ENCODE measurements at regions not wholly inside any gene's neighbourhood (a gene's known extent, or its start where the extent isn't known, plus 50 kb on each side); places are given as distances from the start of the nearest gene placed in this dataset.

GRCh38 chr7:115634633-115635032 is 395.9 kb downstream of the TFEC start:
- no peaks in the 10 kb centered on the region for H3K36me3 ChIP-seq
- 39 to 41% methylated on average over 4 of the region's 4 CpGs for WGBS, 2 donors
- H3K27ac ChIP-seq: no peak overlapping the region
- no peak for TF ChIP-seq POLR2A (IDR thresholded peaks at IDR 0.05)
- TF ChIP-seq, protein P1, sequence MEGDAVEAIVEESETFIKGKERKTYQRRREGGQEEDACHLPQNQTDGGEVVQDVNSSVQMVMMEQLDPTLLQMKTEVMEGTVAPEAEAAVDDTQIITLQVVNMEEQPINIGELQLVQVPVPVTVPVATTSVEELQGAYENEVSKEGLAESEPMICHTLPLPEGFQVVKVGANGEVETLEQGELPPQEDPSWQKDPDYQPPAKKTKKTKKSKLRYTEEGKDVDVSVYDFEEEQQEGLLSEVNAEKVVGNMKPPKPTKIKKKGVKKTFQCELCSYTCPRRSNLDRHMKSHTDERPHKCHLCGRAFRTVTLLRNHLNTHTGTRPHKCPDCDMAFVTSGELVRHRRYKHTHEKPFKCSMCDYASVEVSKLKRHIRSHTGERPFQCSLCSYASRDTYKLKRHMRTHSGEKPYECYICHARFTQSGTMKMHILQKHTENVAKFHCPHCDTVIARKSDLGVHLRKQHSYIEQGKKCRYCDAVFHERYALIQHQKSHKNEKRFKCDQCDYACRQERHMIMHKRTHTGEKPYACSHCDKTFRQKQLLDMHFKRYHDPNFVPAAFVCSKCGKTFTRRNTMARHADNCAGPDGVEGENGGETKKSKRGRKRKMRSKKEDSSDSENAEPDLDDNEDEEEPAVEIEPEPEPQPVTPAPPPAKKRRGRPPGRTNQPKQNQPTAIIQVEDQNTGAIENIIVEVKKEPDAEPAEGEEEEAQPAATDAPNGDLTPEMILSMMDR (IDR thresholded peaks at IDR 0.05): no peak
- no peak overlapping the region for H3K4me3 ChIP-seq (replicated peaks in 1 of 3)
- no peaks in the 10 kb centered on the region for H3K9me3 ChIP-seq
- DNase-seq: no peak
- intact Hi-C loops (cut with DNase I): no loop called here
- H3K27me3 ChIP-seq: no peaks in the 10 kb centered on the region
- no peaks in the 10 kb centered on the region for H3K4me1 ChIP-seq

- Histone ChIP-seq H3K4me1 (no peaks in the 10 kb centered on the region), H3K27ac (no peak overlapping the region), H3K36me3 (no peaks in the 10 kb centered on the region), H3K4me3 (replicated peaks in 1 of 3) (no peak overlapping the region), H3K9me3 (no peaks in the 10 kb centered on the region), H3K27me3 (no peaks in the 10 kb centered on the region)
- 92 to 94% methylated on average over 5 of the region's 5 CpGs for WGBS, 2 donors
- DNase-seq: no peak
- no peak for TF ChIP-seq POLR2A (IDR thresholded peaks at IDR 0.05)
- TF ChIP-seq, protein P1 (IDR thresholded peaks at IDR 0.05): no peak
- intact Hi-C loops (cut with DNase I): no loop called here
Measured at GRCh38 chr7:115632636-115633035, 397.9 kb downstream of the TFEC start.

DNA sequence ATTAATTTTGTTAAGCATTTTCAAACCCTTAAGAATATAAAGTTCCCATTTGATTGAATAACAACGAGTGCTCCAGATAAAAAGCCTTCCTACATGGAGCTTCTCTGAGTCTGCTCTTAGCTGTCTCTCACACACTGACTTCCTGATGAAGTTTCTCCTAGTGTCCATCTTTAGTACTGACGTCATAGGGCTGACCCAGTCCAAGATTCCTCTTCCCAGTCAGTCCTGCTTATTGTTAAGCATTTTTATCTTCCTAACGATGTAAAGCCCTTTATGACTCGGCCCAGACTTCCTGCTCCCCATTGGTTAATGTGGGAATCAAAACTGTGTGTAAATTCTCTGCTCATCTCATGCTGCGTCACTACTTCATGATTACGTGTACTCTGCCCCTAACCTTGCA is 398.8 kb downstream of the TFEC start:
- no peaks in the 10 kb centered on the region for H3K9me3 ChIP-seq
- no peaks in the 10 kb centered on the region for H3K4me1 ChIP-seq
- DNase-seq: no peak
- H3K36me3 ChIP-seq: no peaks in the 10 kb centered on the region
- intact Hi-C loops (cut with DNase I): no loop called here
- H3K4me3 ChIP-seq (replicated peaks in 1 of 3): no peak overlapping the region
- 67 to 72% methylated on average over 6 of the region's 6 CpGs for WGBS, 2 donors
- TF ChIP-seq POLR2A (IDR thresholded peaks at IDR 0.05): no peak
- TF ChIP-seq, protein P1 (IDR thresholded peaks at IDR 0.05): no peak
- no peaks in the 10 kb centered on the region for H3K27me3 ChIP-seq
- no peak overlapping the region for H3K27ac ChIP-seq

DNA sequence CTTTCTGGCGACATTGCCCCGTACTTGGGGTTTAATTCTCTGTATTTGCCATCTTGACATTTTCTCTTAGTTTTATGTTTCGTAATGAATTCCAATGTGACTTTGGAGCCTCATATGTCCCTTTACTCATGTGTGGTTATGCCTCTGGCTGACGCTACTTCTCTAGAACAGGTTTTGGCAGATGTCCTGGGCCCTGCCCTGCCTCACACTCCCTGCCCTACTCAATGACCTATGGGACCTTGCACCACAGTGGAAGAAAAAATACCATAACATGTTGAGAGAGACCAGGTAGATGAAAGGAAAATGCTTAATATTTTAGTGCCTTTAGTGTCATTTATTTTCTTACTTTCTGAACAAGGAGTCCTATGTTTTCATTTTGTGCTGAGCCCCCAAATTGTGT is 400.5 kb downstream of the TFEC start:
- TF ChIP-seq, protein P1 (IDR thresholded peaks at IDR 0.05): no peak
- no peak for TF ChIP-seq POLR2A (IDR thresholded peaks at IDR 0.05)
- no peaks in the 10 kb centered on the region for H3K27me3 ChIP-seq
- 91 to 94% methylated on average over 4 of the region's 4 CpGs for WGBS, 2 donors
- H3K4me1 ChIP-seq: no peaks in the 10 kb centered on the region
- no peak overlapping the region for H3K4me3 ChIP-seq (replicated peaks in 1 of 3)
- intact Hi-C loops (cut with DNase I): no loop called here
- no peaks in the 10 kb centered on the region for H3K9me3 ChIP-seq
- no peaks in the 10 kb centered on the region for H3K36me3 ChIP-seq
- H3K27ac ChIP-seq: no peak overlapping the region
- DNase-seq: no peak

DNA sequence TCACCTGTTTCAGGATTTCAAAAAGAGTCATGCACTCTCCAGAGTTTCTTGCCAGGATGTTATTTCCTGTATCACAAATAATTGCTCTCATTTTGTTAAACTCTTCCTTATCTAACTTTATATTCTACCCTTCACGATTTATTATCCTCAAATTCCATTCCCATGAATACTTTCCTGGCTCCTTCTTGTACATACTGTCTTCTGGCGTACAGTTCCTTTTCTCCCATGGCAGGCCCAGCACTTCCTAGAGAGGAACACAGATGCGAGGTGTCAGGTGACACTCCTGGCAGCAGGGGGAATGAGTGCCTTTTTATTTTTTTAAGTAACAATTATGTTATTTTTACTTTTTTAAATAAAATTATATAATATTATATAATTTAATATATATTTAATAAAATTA is 411.9 kb downstream of the TFEC start:
- TF ChIP-seq, protein P1 (IDR thresholded peaks at IDR 0.05): no peak
- no peak for TF ChIP-seq POLR2A (IDR thresholded peaks at IDR 0.05)
- Histone ChIP-seq H3K9me3 (no peaks in the 10 kb centered on the region), H3K4me3 (replicated peaks in 1 of 3) (no peak overlapping the region), H3K27ac (no peak overlapping the region), H3K27me3 (no peaks in the 10 kb centered on the region), H3K4me1 (no peaks in the 10 kb centered on the region), H3K36me3 (no peaks in the 10 kb centered on the region)
- no peak for DNase-seq
- intact Hi-C loops (cut with DNase I): no loop called here
- WGBS, 2 donors: 47 to 55% methylated on average over 3 of the region's 3 CpGs
